Gastrocnemius medialis (tissue), 4 donors: ENCODE measurements at regions not wholly inside any gene's neighbourhood (a gene's known extent, or its start where the extent isn't known, plus 50 kb on each side); places are given as distances from the start of the nearest gene placed in this dataset.

Experiments
- CTCF ChIP-seq, 5 experiments: fragments of 450-650 bp in 3 of 5; fragments of 200-600 bp in 2 of 5; sonication (generic) in 2 of 5; IDR thresholded peaks in 4 of 5; conservative IDR thresholded peaks in 1 of 5; 1 replicate in 4 of 5; 2 replicates in 1 of 5; pipeline ENCODE4 v1.5.1; 2016 to 2019; ENCODE audit warnings: antibody characterized with exemption in 5 of 5, mild to moderate bottlenecking in 3 of 5, moderate library complexity in 3 of 5
- POLR2A ChIP-seq, 2 donors: fragments of 450-650 bp; IDR thresholded peaks; one replicate each; pipeline ENCODE4 v1.6.1; 2017; ENCODE audit warnings: antibody characterized with exemption in 2 of 2, mild to moderate bottlenecking in 2 of 2, moderate library complexity in 2 of 2

GRCh38 chr4:66486068-66486467, 815.8 kb upstream of the EPHA5 start:
- TF ChIP-seq CTCF (IDR thresholded peaks at IDR 0.05 in 4 of 5, conservative IDR thresholded peaks at IDR 0.05 in 1 of 5) = no peak
- no peak for TF ChIP-seq POLR2A (IDR thresholded peaks at IDR 0.05)
